ENCODE measurements at regions not wholly inside any gene's neighbourhood (a gene's known extent, or its start where the extent isn't known, plus 50 kb on each side); places are given as distances from the start of the nearest gene placed in this dataset.

GRCh38 chr4:123821861-123822260 is 425.3 kb downstream of the SPRY1 start:
- DNase-seq: no peak

- DNase-seq: no peak
Observed at GRCh38 chr4:123822353-123822752, 425.8 kb downstream of the SPRY1 start.

- DNase-seq: no peak
Observed at GRCh38 chr4:123823244-123823643, 426.6 kb downstream of the SPRY1 start.

GRCh38 chr4:123824524-123824923 is 427.9 kb downstream of the SPRY1 start:
- DNase-seq: no peak

- DNase-seq: no peak
Observed at GRCh38 chr4:123825596-123826291, 429.1 kb downstream of the SPRY1 start.

GRCh38 chr4:123826896-123827295 is 430.3 kb downstream of the SPRY1 start:
- DNase-seq: no peak

GRCh38 chr4:123827511-123827910 is 430.9 kb downstream of the SPRY1 start:
- DNase-seq: no peak

- DNase-seq: no peak
Observed at GRCh38 chr4:123830930-123831329, 434.3 kb downstream of the SPRY1 start.

GRCh38 chr4:123832173-123833026 is 435.8 kb downstream of the SPRY1 start:
- no peak for DNase-seq

GRCh38 chr4:123833171-123833643 is 436.6 kb downstream of the SPRY1 start:
- no peak for DNase-seq

GRCh38 chr4:123835831-123836590 is 439.4 kb downstream of the SPRY1 start:
- no peak for DNase-seq

GRCh38 chr4:123836851-123837595 is 440.4 kb downstream of the SPRY1 start:
- DNase-seq: no peak

GRCh38 chr4:123838474-123838873 is 441.9 kb downstream of the SPRY1 start:
- no peak for DNase-seq

- DNase-seq: no peak
Observed at GRCh38 chr4:123840197-123840596, 443.6 kb downstream of the SPRY1 start.

- no peak for DNase-seq
Observed at GRCh38 chr4:123841447-123842121, 445.0 kb downstream of the SPRY1 start.

GRCh38 chr4:123843137-123843536 is 446.5 kb downstream of the SPRY1 start:
- no peak for DNase-seq

- DNase-seq: no peak
Observed at GRCh38 chr4:123844374-123844773, 447.8 kb downstream of the SPRY1 start.

- DNase-seq: no peak
Observed at GRCh38 chr4:123846092-123846491, 449.5 kb downstream of the SPRY1 start.

- DNase-seq: no peak
Observed at GRCh38 chr4:123846561-123846960, 450.0 kb downstream of the SPRY1 start.

GRCh38 chr4:123848606-123849005 is 452.0 kb downstream of the SPRY1 start:
- no peak for DNase-seq

GRCh38 chr4:123849495-123849894 is 452.9 kb downstream of the SPRY1 start:
- DNase-seq: no peak

GRCh38 chr4:123851521-123851920 is 454.9 kb downstream of the SPRY1 start:
- no peak for DNase-seq

Data from CD4-positive, alpha-beta T cell treated with Interleukin-6 for 4 hours (primary cell).